ENCODE measurements at regions not wholly inside any gene's neighbourhood (a gene's known extent, or its start where the extent isn't known, plus 50 kb on each side); places are given as distances from the start of the nearest gene placed in this dataset.
"Not testable (repeated sequence)": the region's sequence is repeated elsewhere in the genome, so short reads cannot be mapped to it uniquely, and the experiment has no call there.

- no peak for DNase-seq
Measured at GRCh38 chr12:112711507-112711906, 80.0 kb upstream of the RPH3A start.

- not testable (repeated sequence) for DNase-seq
Measured at GRCh38 chr12:112712751-112713150, 78.8 kb upstream of the RPH3A start.

GRCh38 chr12:112713471-112713870 lies 78.1 kb upstream of the RPH3A start:
- no peak for DNase-seq

- peak; percentile 57 for DNase-seq
Measured at GRCh38 chr12:112714166-112714710, 77.3 kb upstream of the RPH3A start.

GRCh38 chr12:112716099-112717093 lies 75.2 kb upstream of the RPH3A start:
- peak; percentile 45 for DNase-seq

DNA sequence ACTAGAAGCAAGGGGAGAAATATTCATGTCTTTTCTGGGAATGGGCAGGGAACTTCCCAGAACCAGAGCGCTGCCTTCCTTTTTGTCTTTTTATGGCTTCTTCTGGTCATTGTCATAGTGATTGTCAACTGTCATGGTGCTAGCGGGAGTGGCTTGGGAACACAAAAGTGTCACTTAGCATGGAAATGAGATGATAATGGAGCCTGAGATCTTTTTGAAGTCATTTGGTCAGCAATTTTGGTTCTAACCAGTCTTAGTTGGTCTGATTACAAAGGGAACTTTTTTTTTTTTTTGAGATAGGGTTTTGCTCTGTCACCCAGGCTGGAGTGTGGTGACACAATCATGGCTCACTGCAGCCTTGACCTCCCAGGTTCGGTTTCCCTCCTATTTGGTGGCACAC lies 62.7 kb upstream of the RPH3A start:
- no peak for DNase-seq

DNA sequence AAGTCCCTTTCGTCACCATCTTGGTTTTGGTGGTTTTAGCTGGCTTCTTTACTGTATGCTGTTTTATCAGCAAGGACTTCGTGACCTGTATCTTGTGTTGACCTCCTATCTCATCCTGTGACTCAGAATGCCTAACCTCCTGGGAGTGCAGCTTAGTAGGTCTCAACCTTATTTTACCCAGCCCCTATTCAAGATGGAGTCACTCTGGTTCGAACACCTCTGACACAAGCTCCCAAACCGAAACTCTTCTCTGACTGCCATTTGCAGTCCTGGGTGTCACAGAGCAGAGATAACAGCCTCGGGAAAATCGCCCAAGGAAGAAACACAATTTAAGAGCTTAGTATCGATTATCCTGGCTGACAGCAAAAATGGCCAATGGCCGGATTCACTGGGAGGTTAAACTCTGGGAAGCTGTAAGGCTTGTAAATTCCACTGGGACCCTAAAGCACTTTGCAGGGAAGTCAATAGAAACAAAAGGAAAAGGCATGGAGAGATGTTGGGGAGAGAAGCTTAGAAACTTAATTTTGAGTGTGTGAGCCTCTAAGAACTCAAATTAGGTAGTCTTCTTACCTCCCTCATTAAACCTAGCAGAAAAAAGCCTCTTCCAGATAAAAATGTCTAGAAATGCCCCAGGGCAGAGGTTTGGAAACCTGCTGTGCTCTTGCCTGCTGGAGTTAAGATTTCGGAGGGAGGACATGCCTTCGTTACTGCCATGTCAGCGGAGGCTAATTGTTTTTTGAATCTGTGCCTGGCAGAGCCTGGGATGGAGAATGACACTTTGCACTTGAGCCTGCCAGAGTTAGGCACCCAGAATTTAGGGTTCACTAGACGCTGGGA lies 56.5 kb upstream of the RPH3A start:
- peak; percentile 68 for DNase-seq

- DNase-seq: no peak
Measured at GRCh38 chr12:112738531-112738930, 53.0 kb upstream of the RPH3A start.

DNA sequence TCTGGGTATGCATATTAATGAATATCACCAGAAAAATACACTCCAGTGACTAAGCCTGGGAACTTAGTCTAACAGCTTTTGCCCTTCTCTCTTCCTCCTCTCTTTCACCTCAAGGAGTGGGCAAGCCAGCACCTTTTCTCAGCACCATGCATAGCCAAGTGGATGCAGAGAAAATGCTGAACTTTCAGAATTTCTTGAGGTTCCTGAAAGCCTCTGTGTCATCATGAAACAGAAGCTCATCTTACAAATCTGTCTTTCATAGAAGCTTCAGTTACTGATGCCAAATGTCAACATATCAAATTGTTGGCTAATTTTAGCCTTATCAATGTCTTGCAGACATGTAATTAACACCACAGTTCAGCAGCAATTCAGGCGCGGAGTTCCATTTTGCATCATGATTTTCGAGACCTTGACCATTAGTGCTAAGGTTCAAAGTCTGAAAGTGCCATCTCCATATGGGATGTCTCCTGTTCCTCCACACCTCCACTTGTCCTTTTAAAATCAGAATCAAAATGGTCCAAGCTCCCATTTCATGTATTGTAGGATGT lies 51.1 kb upstream of the RPH3A start:
- no peak for DNase-seq

- no peak for DNase-seq
Measured at GRCh38 chr12:112741106-112741505, 50.4 kb upstream of the RPH3A start.

Data from eye (tissue), 1 donor.